Mammary epithelial cell (primary cell): ENCODE measurements at regions not wholly inside any gene's neighbourhood (a gene's known extent, or its start where the extent isn't known, plus 50 kb on each side); places are given as distances from the start of the nearest gene placed in this dataset.

Experiments used
- CTCF ChIP-seq, 2 donors: IDR thresholded peaks in 1 of 2; conservative IDR thresholded peaks in 1 of 2; 2 replicates each; pipeline ENCODE4 v1.5.1; 2011 to 2012; ENCODE audit warnings: inconsistent platforms in 2 of 2, low read length in 2 of 2, mild to moderate bottlenecking in 2 of 2, control low read depth in 1 of 2, low read depth in 1 of 2; ENCODE audit not compliant: insufficient read depth in 1 of 2; ENCODE audit errors: extremely low read depth in 1 of 2
- EZH2 ChIP-seq: IDR thresholded peaks from 2 replicates; pipeline ENCODE4 v1.6.1; 2012; ENCODE audit warnings: low read length, inconsistent platforms, borderline replicate concordance

- TF ChIP-seq EZH2 (no peak), CTCF (conservative IDR thresholded peaks at IDR 0.05 in 1 of 2, IDR thresholded peaks at IDR 0.05 in 1 of 2; ENCODE audit: extremely low read depth in 1 of 2, insufficient read depth in 1 of 2, low read depth in 1 of 2, low read length in 2 of 2) (no peak)
Measured at GRCh38 chr13:111637365-111637764, 316.9 kb downstream of the TEX29 start.
